ENCODE measurements at regions not wholly inside any gene's neighbourhood (a gene's known extent, or its start where the extent isn't known, plus 50 kb on each side); places are given as distances from the start of the nearest gene placed in this dataset.

GRCh38 chr15:39406485-39406884 lies 174.4 kb upstream of the THBS1 start:
- no peaks in the 10 kb centered on the region for H3K9me3 ChIP-seq (ENCODE audit: control insufficient read depth in 4 of 4, insufficient read depth in 3 of 4, low read length in 3 of 4)
- no peak overlapping the region for H3K4me3 ChIP-seq
- no peak overlapping the region for H3K9ac ChIP-seq (ENCODE audit: insufficient read depth in 1 of 2, low read length in 2 of 2)
- 85% methylated on average over 6 of the region's 6 CpGs for WGBS, 2 donors
- peak overlapping the region in 1 of 2 donors; percentile 29 for H3K27ac ChIP-seq (ENCODE audit: low read depth in 1 of 2, low read length in 1 of 2)
- TF ChIP-seq CTCF (IDR thresholded peaks at IDR 0.05; ENCODE audit: control extremely low read depth, extremely low read depth), result no peak
- ATAC-seq (ENCODE audit: insufficient read depth, low FRiP score) (no peak), DNase-seq (no peak)
- H3K27me3 ChIP-seq (ENCODE audit: control insufficient read depth in 3 of 3, insufficient read depth in 3 of 3, low read length in 2 of 3), result no peaks in the 10 kb centered on the region
- H3K4me1 ChIP-seq (ENCODE audit: control insufficient read depth in 5 of 5, insufficient read depth in 5 of 5, low read length in 5 of 5), result peaks cover 2 to 23% (median 7%) of the 10 kb centered on the region in 5 donors
- H3K36me3 ChIP-seq (ENCODE audit: control insufficient read depth in 4 of 4, insufficient read depth in 4 of 4, low read length in 4 of 4), result no peaks in the 10 kb centered on the region

- 98 to 100% methylated on average over 2 of the region's 2 CpGs for WGBS, 2 donors
- ATAC-seq (ENCODE audit: insufficient read depth, low FRiP score) (no peak), DNase-seq (no peak)
- Histone ChIP-seq H3K27me3 (ENCODE audit: control insufficient read depth in 3 of 3, insufficient read depth in 3 of 3, low read length in 2 of 3) (no peaks in the 10 kb centered on the region), H3K4me1 (ENCODE audit: control insufficient read depth in 5 of 5, insufficient read depth in 5 of 5, low read length in 5 of 5) (peaks cover 2 to 23% (median 7%) of the 10 kb centered on the region in 5 donors), H3K9me3 (ENCODE audit: control insufficient read depth in 4 of 4, insufficient read depth in 3 of 4, low read length in 3 of 4) (no peaks in the 10 kb centered on the region), H3K4me3 (no peak overlapping the region), H3K9ac (ENCODE audit: insufficient read depth in 1 of 2, low read length in 2 of 2) (no peak overlapping the region), H3K27ac (ENCODE audit: low read depth in 1 of 2, low read length in 1 of 2) (peak overlapping the region in 1 of 2 donors; percentile 13), H3K36me3 (ENCODE audit: control insufficient read depth in 4 of 4, insufficient read depth in 4 of 4, low read length in 4 of 4) (no peaks in the 10 kb centered on the region)
- TF ChIP-seq CTCF (IDR thresholded peaks at IDR 0.05; ENCODE audit: control extremely low read depth, extremely low read depth), result no peak
Measured at GRCh38 chr15:39407116-39407515, 173.8 kb upstream of the THBS1 start.

DNA sequence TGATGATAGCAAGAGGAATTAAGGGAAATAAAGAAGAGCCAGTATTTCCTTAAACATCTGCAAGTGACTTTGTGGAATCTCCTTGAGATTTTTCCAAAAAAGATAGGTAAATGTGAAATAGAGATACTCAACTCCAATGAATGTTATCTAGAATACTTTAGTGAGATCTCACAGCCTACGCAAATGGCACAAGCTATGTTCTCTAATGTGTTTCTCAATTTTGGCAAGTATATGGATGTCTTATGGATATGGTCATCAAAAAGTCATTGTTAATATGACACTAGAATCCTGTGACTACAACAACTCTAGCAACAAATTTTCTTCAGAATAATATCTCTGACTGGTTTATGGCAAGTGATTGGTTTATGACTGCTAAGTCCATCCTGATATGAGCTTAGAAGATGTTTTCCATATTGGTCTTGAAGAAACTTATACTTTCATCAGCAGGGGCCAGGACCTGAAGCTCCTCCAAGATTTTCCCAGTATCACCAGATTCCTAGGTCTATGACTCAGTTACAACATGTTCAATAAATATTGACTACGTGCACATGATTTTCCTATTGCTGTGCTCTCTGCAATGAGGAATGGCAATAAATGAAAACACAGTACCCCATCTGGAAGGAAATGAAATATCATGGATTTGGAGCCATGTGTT lies 170.9 kb upstream of the THBS1 start:
- Histone ChIP-seq H3K9me3 (ENCODE audit: control insufficient read depth in 4 of 4, insufficient read depth in 3 of 4, low read length in 3 of 4) (no peaks in the 10 kb centered on the region), H3K27me3 (ENCODE audit: control insufficient read depth in 3 of 3, insufficient read depth in 3 of 3, low read length in 2 of 3) (no peaks in the 10 kb centered on the region), H3K36me3 (ENCODE audit: control insufficient read depth in 4 of 4, insufficient read depth in 4 of 4, low read length in 4 of 4) (no peaks in the 10 kb centered on the region), H3K4me3 (no peak overlapping the region), H3K4me1 (ENCODE audit: control insufficient read depth in 5 of 5, insufficient read depth in 5 of 5, low read length in 5 of 5) (peaks cover 0 to 4% (median 0%) of the 10 kb centered on the region in 5 donors), H3K9ac (ENCODE audit: insufficient read depth in 1 of 2, low read length in 2 of 2) (no peak overlapping the region), H3K27ac (ENCODE audit: low read depth in 1 of 2, low read length in 1 of 2) (no peak overlapping the region)
- ATAC-seq (ENCODE audit: insufficient read depth, low FRiP score) (no peak), DNase-seq (no peak)
- WGBS, 2 donors, result 94 to 95% methylated on average over 2 of the region's 2 CpGs
- TF ChIP-seq CTCF (IDR thresholded peaks at IDR 0.05; ENCODE audit: control extremely low read depth, extremely low read depth), result no peak
